SK-N-SH (cell line): ENCODE measurements at regions not wholly inside any gene's neighbourhood (a gene's known extent, or its start where the extent isn't known, plus 50 kb on each side); places are given as distances from the start of the nearest gene placed in this dataset.

Experiments
- CTCF ChIA-PET: fragments of 300-600, 350-600 bp; formaldehyde crosslinking; extraction: SDS; loops from one replicate; lab custom pipeline; 2021; lab: Yijun Ruan, JAX
- POLR2A ChIA-PET: fragments of 350-600 bp; sonication (Branson Sonifier 250); formaldehyde crosslinking; extraction: SDS; loops from one replicate; lab custom pipeline; 2020; ENCODE audit warnings: antibody characterized with exemption, inconsistent platforms; lab: Yijun Ruan, JAX
- DNase-seq: peaks from one replicate; pipeline ENCODE4 v3.0.0; 2012
- H2AFZ ChIP-seq: fragments of 200-600 bp; sonication (generic); 2 replicates; pipeline ENCODE4 v1.8.1; 2016; ENCODE audit warnings: antibody characterized with exemption, mild to moderate bottlenecking, low read depth
- H3F3A ChIP-seq: fragments of 200-600 bp; sonication (generic); replicated peaks from 2 replicates; pipeline ENCODE3; 2016; ENCODE audit warnings: antibody characterized with exemption, mild to moderate bottlenecking; ENCODE audit not compliant: insufficient read depth
- H3K27ac ChIP-seq, 2 experiments: fragments of 200-500 bp in 1 of 2; fragments of 200-600 bp in 1 of 2; sonication (Bioruptor generic) in 1 of 2; sonication (generic), shearing (Covaris generic) in 1 of 2; 2 replicates each; pipeline versions ENCODE4 v1.5.1 to v1.6.1; 2014 to 2016; ENCODE audit warnings: low read depth in 2 of 2, inconsistent platforms in 1 of 2, low read length in 1 of 2, mild to moderate bottlenecking in 1 of 2, mixed read lengths in 1 of 2
- H3K27me3 ChIP-seq: fragments of 200-600 bp; sonication (generic), shearing (Covaris generic); 2 replicates; pipeline ENCODE4 v1.6.1; 2016; ENCODE audit warnings: mixed run types; ENCODE audit not compliant: insufficient read depth
- H3K36me3 ChIP-seq, 2 experiments: fragments of 200-500 bp in 1 of 2; fragments of 200-600 bp in 1 of 2; sonication (Bioruptor generic) in 1 of 2; sonication (generic) in 1 of 2; replicated peaks in 1 of 2; 2 replicates each; pipeline versions ENCODE3 to v1.5.1; 2014 to 2016; ENCODE audit warnings: low read length in 1 of 2, mild to moderate bottlenecking in 1 of 2; ENCODE audit not compliant: insufficient read depth in 2 of 2, control insufficient read depth in 1 of 2
- H3K4me1 ChIP-seq, 2 experiments: fragments of 200-500 bp in 1 of 2; fragments of 200-600 bp in 1 of 2; sonication (Bioruptor generic) in 1 of 2; sonication (generic), shearing (Covaris generic) in 1 of 2; 2 replicates each; pipeline versions ENCODE4 v1.5.1 to v1.6.1; 2014 to 2016; ENCODE audit warnings: low read depth in 1 of 2, low read length in 1 of 2, mixed run types in 1 of 2; ENCODE audit not compliant: insufficient read depth in 2 of 2, control insufficient read depth in 1 of 2
- H3K4me2 ChIP-seq: fragments of 200-600 bp; sonication (generic), shearing (Covaris generic); 2 replicates; pipeline ENCODE4 v1.6.1; 2017; ENCODE audit warnings: mixed run types
- H3K4me3 ChIP-seq, 2 experiments: fragments of 200-500 bp in 1 of 2; fragments of 200-600 bp in 1 of 2; sonication (Bioruptor generic) in 1 of 2; sonication (generic), shearing (Covaris generic) in 1 of 2; 2 replicates each; pipeline versions ENCODE4 v1.5.1 to v1.8.1; 2014 to 2016; ENCODE audit warnings: low read depth in 2 of 2, inconsistent platforms in 1 of 2, low read length in 1 of 2, mild to moderate bottlenecking in 1 of 2, mixed read lengths in 1 of 2, moderate library complexity in 1 of 2
- H3K79me2 ChIP-seq: fragments of 200-600 bp; sonication (generic); 2 replicates; pipeline ENCODE4 v1.8.1; 2017; ENCODE audit warnings: mild to moderate bottlenecking; ENCODE audit not compliant: insufficient read depth
- H3K9ac ChIP-seq: fragments of 200-600 bp; sonication (generic); 2 replicates; pipeline ENCODE4 v1.6.1; 2017; ENCODE audit warnings: mixed run types
- H3K9me2 ChIP-seq: fragments of 200-600 bp; sonication (generic); 2 replicates; pipeline ENCODE4 v1.6.1; 2017; ENCODE audit warnings: mixed run types
- H3K9me3 ChIP-seq: fragments of 200-600 bp; sonication (generic); 2 replicates; pipeline ENCODE4 v1.6.1; 2017; ENCODE audit warnings: mixed run types, mild to moderate bottlenecking, moderate library complexity
- H4K20me1 ChIP-seq: fragments of 200-600 bp; sonication (generic); 2 replicates; pipeline ENCODE4 v1.6.1; 2017; ENCODE audit warnings: mild to moderate bottlenecking, mixed run types; ENCODE audit not compliant: insufficient read depth
- CHD2 ChIP-seq: fragments of 150-350 bp; IDR thresholded peaks from 2 replicates; pipeline ENCODE4 v1.6.1; 2018; ENCODE audit warnings: low read length; ENCODE audit not compliant: partially characterized antibody
- CTCF ChIP-seq: fragments of 200-600 bp; sonication (generic); IDR thresholded peaks from 2 replicates; pipeline ENCODE4 v1.6.1; 2017; ENCODE audit warnings: antibody characterized with exemption, mild to moderate bottlenecking, moderate library complexity
- ELF1 ChIP-seq: IDR thresholded peaks from 2 replicates; pipeline ENCODE4 v1.4.0; 2012
- IRF3 ChIP-seq: fragments of 150-350 bp; IDR thresholded peaks from 2 replicates; pipeline ENCODE4 v1.6.1; 2016; ENCODE audit warnings: mild to moderate bottlenecking, low read depth, low read length
- JUND ChIP-seq: IDR thresholded peaks from 2 replicates; pipeline ENCODE4 v1.4.0; 2012
- MEF2A ChIP-seq: IDR thresholded peaks from 2 replicates; pipeline ENCODE4 v1.4.0; 2012; ENCODE audit warnings: low read depth, borderline replicate concordance
- MXI1 ChIP-seq: IDR thresholded peaks from 2 replicates; pipeline ENCODE4 v1.6.1; 2012; ENCODE audit warnings: mild to moderate bottlenecking, low read depth, low read length, improper control_type of control experiment
- NFIC ChIP-seq: IDR thresholded peaks from 2 replicates; pipeline ENCODE4 v1.4.0; 2012; ENCODE audit warnings: borderline replicate concordance
- POLR2AphosphoS5 ChIP-seq: IDR thresholded peaks from 2 replicates; pipeline ENCODE4 v1.6.1; 2012; ENCODE audit warnings: low read depth, low read length
- REST ChIP-seq: IDR thresholded peaks from 2 replicates; pipeline ENCODE4 v1.6.1; 2012; ENCODE audit warnings: mild to moderate bottlenecking, low read depth, low read length, moderate library complexity
- SMC3 ChIP-seq: IDR thresholded peaks from 2 replicates; pipeline ENCODE4 v1.6.1; 2012; ENCODE audit warnings: low read depth, low read length, improper control_type of control experiment
- TAF1 ChIP-seq: IDR thresholded peaks from 2 replicates; pipeline ENCODE4 v1.6.1; 2012; ENCODE audit warnings: low read depth, mild to moderate bottlenecking, low read length, moderate library complexity, borderline replicate concordance
- TCF12 ChIP-seq: IDR thresholded peaks from 2 replicates; pipeline ENCODE4 v1.4.0; 2012
- USF2 ChIP-seq: fragments of 150-350 bp; IDR thresholded peaks from 2 replicates; pipeline ENCODE4 v1.6.1; 2017; ENCODE audit warnings: antibody characterized with exemption, low read length, low read depth, borderline replicate concordance
- WGBS: methylation state at CpG from one replicate; pipeline ENCODE4 v1.1.6; 2017; ENCODE audit warnings: low lambda C conversion rate; 5-methylcytosine and 5-hydroxymethylcytosine counted together
- TF ChIP-seq, protein P1 (sequence below): IDR thresholded peaks from 2 replicates; pipeline ENCODE4; 2012
- TF ChIP-seq, protein P2 (sequence below): IDR thresholded peaks from 2 replicates; pipeline ENCODE4 v1.4.0; 2012; ENCODE audit warnings: low read depth, borderline replicate concordance
- TF ChIP-seq, protein P3 (sequence below): IDR thresholded peaks from 2 replicates; pipeline ENCODE4 v1.4.0; 2012; ENCODE audit warnings: low read depth

- H3K36me3 ChIP-seq: no peaks in the 10 kb centered on the region
- H3K9me3 ChIP-seq: no peaks in the 10 kb centered on the region
- TF ChIP-seq ELF1: no peak
- TF ChIP-seq USF2: no peak
- TF ChIP-seq, protein P1, sequence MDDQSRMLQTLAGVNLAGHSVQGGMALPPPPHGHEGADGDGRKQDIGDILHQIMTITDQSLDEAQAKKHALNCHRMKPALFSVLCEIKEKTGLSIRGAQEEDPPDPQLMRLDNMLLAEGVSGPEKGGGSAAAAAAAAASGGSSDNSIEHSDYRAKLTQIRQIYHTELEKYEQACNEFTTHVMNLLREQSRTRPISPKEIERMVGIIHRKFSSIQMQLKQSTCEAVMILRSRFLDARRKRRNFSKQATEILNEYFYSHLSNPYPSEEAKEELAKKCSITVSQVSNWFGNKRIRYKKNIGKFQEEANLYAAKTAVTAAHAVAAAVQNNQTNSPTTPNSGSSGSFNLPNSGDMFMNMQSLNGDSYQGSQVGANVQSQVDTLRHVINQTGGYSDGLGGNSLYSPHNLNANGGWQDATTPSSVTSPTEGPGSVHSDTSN: no peak
- TF ChIP-seq MEF2A: no peak
- TF ChIP-seq NFIC: no peak
- no peak for TF ChIP-seq CHD2
- TF ChIP-seq JUND: no peak
- no peak for TF ChIP-seq SMC3
- TF ChIP-seq CTCF: no peak
- TF ChIP-seq TAF1: no peak
- TF ChIP-seq, protein P2, sequence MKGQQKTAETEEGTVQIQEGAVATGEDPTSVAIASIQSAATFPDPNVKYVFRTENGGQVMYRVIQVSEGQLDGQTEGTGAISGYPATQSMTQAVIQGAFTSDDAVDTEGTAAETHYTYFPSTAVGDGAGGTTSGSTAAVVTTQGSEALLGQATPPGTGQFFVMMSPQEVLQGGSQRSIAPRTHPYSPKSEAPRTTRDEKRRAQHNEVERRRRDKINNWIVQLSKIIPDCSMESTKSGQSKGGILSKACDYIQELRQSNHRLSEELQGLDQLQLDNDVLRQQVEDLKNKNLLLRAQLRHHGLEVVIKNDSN: no peak
- no peak for TF ChIP-seq POLR2AphosphoS5
- no peak for TF ChIP-seq MXI1
- TF ChIP-seq, protein P3, sequence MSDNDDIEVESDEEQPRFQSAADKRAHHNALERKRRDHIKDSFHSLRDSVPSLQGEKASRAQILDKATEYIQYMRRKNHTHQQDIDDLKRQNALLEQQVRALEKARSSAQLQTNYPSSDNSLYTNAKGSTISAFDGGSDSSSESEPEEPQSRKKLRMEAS: no peak
- TF ChIP-seq REST: no peak
- no peak for TF ChIP-seq TCF12
- TF ChIP-seq IRF3: no peak
- DNase-seq: no peak
- no peaks in the 10 kb centered on the region for H4K20me1 ChIP-seq
- no peak overlapping the region for H3K9ac ChIP-seq
- H3F3A ChIP-seq: no peaks in the 10 kb centered on the region
- H3K9me2 ChIP-seq: no peaks in the 10 kb centered on the region
- no peaks in the 10 kb centered on the region for H3K4me1 ChIP-seq
- H2AFZ ChIP-seq: no peak overlapping the region
- H3K79me2 ChIP-seq: no peaks in the 10 kb centered on the region
- no peak overlapping the region for H3K4me2 ChIP-seq
- POLR2A ChIA-PET: no interaction called here
- 4% methylated on average over 9 of the region's 11 CpGs for WGBS
- H3K27me3 ChIP-seq: peaks cover 63% of the 10 kb centered on the region
- CTCF ChIA-PET: interaction anchor here (0.9 kb wide), 1 partner anchor 576 kb away, joined by 3 read pairs; no protein-coding TSS in a partner anchor
- no peak overlapping the region for H3K4me3 ChIP-seq
- H3K27ac ChIP-seq: no peak overlapping the region
Measured at GRCh38 chr21:32868631-32869454, 97.3 kb upstream of the PAXBP1 start.
